T-helper 2 cell treated with Interferon-gamma antibody and Interleukin-4, amounts not matched to agents 5 μg/mL and 100 μg/mL, for 36 hours (primary cell): ENCODE measurements at regions not wholly inside any gene's neighbourhood (a gene's known extent, or its start where the extent isn't known, plus 50 kb on each side); places are given as distances from the start of the nearest gene placed in this dataset.

Experiments
- DNase-seq: peaks from one replicate; pipeline ENCODE4 v3.0.0; 2021; ENCODE audit warnings: low spot score
- H3K27ac Mint-ChIP-seq: one replicate; pipeline ENCODE4 v1.8.0; 2021; ENCODE audit warnings: mild to moderate bottlenecking, mixed read lengths
- H3K27me3 Mint-ChIP-seq: one replicate; pipeline ENCODE4 v1.8.0; 2021; ENCODE audit warnings: low read depth, mixed read lengths
- H3K36me3 Mint-ChIP-seq: one replicate; pipeline ENCODE4 v1.8.0; 2021; ENCODE audit warnings: low read depth, mixed read lengths
- H3K4me1 Mint-ChIP-seq: one replicate; pipeline ENCODE4 v1.8.0; 2021; ENCODE audit warnings: low read depth, mixed read lengths
- H3K4me3 Mint-ChIP-seq: one replicate; pipeline ENCODE4 v1.8.0; 2022; ENCODE audit warnings: mild to moderate bottlenecking, moderate library complexity, mixed read lengths
- H3K9me3 Mint-ChIP-seq: one replicate; pipeline ENCODE4 v1.8.0; 2021; ENCODE audit warnings: mixed read lengths

GRCh38 chr10:35706959-35707358, 64.9 kb upstream of the FZD8 start:
- Mint-ChIP-seq H3K36me3 (no peaks in the 10 kb centered on the region), H3K27ac (no peak overlapping the region)

GRCh38 chr10:35705671-35706070, 63.6 kb upstream of the FZD8 start:
- Mint-ChIP-seq H3K4me3 (no peak overlapping the region), H3K27me3 (no peaks in the 10 kb centered on the region), H3K9me3 (no peaks in the 10 kb centered on the region), H3K27ac (no peak overlapping the region), H3K36me3 (no peaks in the 10 kb centered on the region), H3K4me1 (no peaks in the 10 kb centered on the region)
- no peak for DNase-seq

More at GRCh38 chr10:35706959-35707358, 64.9 kb upstream of the FZD8 start:
- H3K4me3 Mint-ChIP-seq = no peak overlapping the region
- no peaks in the 10 kb centered on the region for H3K4me1 Mint-ChIP-seq
- DNase-seq = no peak
- no peaks in the 10 kb centered on the region for H3K27me3 Mint-ChIP-seq
- H3K9me3 Mint-ChIP-seq = no peaks in the 10 kb centered on the region

GRCh38 chr10:35705051-35705450, 63.0 kb upstream of the FZD8 start:
- Mint-ChIP-seq H3K4me1 (no peaks in the 10 kb centered on the region), H3K4me3 (no peak overlapping the region), H3K9me3 (no peaks in the 10 kb centered on the region), H3K36me3 (no peaks in the 10 kb centered on the region), H3K27ac (no peak overlapping the region), H3K27me3 (no peaks in the 10 kb centered on the region)
- no peak for DNase-seq

- no peak for DNase-seq
- Mint-ChIP-seq H3K4me1 (no peaks in the 10 kb centered on the region), H3K27ac (no peak overlapping the region), H3K36me3 (no peaks in the 10 kb centered on the region), H3K9me3 (no peaks in the 10 kb centered on the region), H3K4me3 (no peak overlapping the region), H3K27me3 (no peaks in the 10 kb centered on the region)
Observed at GRCh38 chr10:35704401-35704800, 62.3 kb upstream of the FZD8 start.

- Mint-ChIP-seq H3K36me3 (no peaks in the 10 kb centered on the region), H3K4me3 (no peak overlapping the region), H3K4me1 (no peaks in the 10 kb centered on the region), H3K27me3 (no peaks in the 10 kb centered on the region), H3K27ac (no peak overlapping the region), H3K9me3 (no peaks in the 10 kb centered on the region)
- no peak for DNase-seq
Observed at GRCh38 chr10:35700487-35700882, 58.4 kb upstream of the FZD8 start.

- no peak for DNase-seq
- H3K27ac Mint-ChIP-seq = no peak overlapping the region
- no peak overlapping the region for H3K4me3 Mint-ChIP-seq
- H3K4me1 Mint-ChIP-seq = no peaks in the 10 kb centered on the region
- no peaks in the 10 kb centered on the region for H3K36me3 Mint-ChIP-seq
- H3K9me3 Mint-ChIP-seq = no peaks in the 10 kb centered on the region
- H3K27me3 Mint-ChIP-seq = no peaks in the 10 kb centered on the region
Observed at GRCh38 chr10:35699848-35700486, 57.9 kb upstream of the FZD8 start.

- Mint-ChIP-seq H3K4me1 (no peaks in the 10 kb centered on the region), H3K9me3 (no peaks in the 10 kb centered on the region), H3K27ac (no peak overlapping the region), H3K27me3 (no peaks in the 10 kb centered on the region), H3K4me3 (no peak overlapping the region), H3K36me3 (no peaks in the 10 kb centered on the region)
- no peak for DNase-seq
Observed at GRCh38 chr10:35696392-35697287, 54.5 kb upstream of the FZD8 start.

- Mint-ChIP-seq H3K4me1 (no peaks in the 10 kb centered on the region), H3K9me3 (no peaks in the 10 kb centered on the region), H3K27me3 (no peaks in the 10 kb centered on the region), H3K36me3 (no peaks in the 10 kb centered on the region), H3K4me3 (no peak overlapping the region), H3K27ac (no peak overlapping the region)
- no peak for DNase-seq
Observed at GRCh38 chr10:35693800-35694199, 51.7 kb upstream of the FZD8 start.
